Heart right ventricle (tissue), 16 donors: ENCODE measurements at regions not wholly inside any gene's neighbourhood (a gene's known extent, or its start where the extent isn't known, plus 50 kb on each side); places are given as distances from the start of the nearest gene placed in this dataset.

Experiments
- ATAC-seq, 8 donors: fragments of 200-7000 bp; cut with Tn5 transposase; one replicate each; pipeline ENCODE4 v1.9.1; 2020; ENCODE audit warnings: mild to moderate bottlenecking in 8 of 8, moderate library complexity in 8 of 8, moderate number of reproducible peaks in 1 of 8
- DNase-seq, 2 donors: peaks; one replicate each; pipeline ENCODE4 v3.0.0-alpha.2; 2020
- H3K27ac ChIP-seq, 10 donors: fragments of 200-600 bp; sonication (generic) in 2 of 10; one replicate each; pipeline versions ENCODE4 v1.5.0 to v1.8.0; 2020 to 2022; ENCODE audit warnings: mild to moderate bottlenecking in 3 of 10
- H3K27me3 ChIP-seq, 7 donors: fragments of 200-600 bp; one replicate each; pipeline ENCODE4 v1.8.0; 2021 to 2022; ENCODE audit warnings: mild to moderate bottlenecking in 2 of 7
- H3K36me3 ChIP-seq, 9 donors: fragments of 200-600 bp; sonication (generic) in 1 of 9; one replicate each; pipeline versions ENCODE4 v1.5.0 to v1.8.0; 2020 to 2022; ENCODE audit warnings: mild to moderate bottlenecking in 2 of 9
- H3K4me1 ChIP-seq, 9 donors: fragments of 200-600 bp; sonication (generic) in 1 of 9; one replicate each; pipeline versions ENCODE4 v1.5.0 to v1.8.0; 2020 to 2022; ENCODE audit warnings: mild to moderate bottlenecking in 4 of 9
- H3K4me3 ChIP-seq, 10 donors: fragments of 200-600 bp; sonication (generic) in 2 of 10; one replicate each; pipeline versions ENCODE4 v1.5.0 to v1.8.0; 2020 to 2022; ENCODE audit warnings: mild to moderate bottlenecking in 7 of 10, moderate library complexity in 2 of 10
- H3K9me3 ChIP-seq, 11 donors: fragments of 200-600 bp in 10 of 11; sonication (generic) in 2 of 11; one replicate each; pipeline versions ENCODE4 v1.5.0 to v1.8.0; 2013 to 2022; ENCODE audit warnings: mild to moderate bottlenecking in 2 of 11, control low read depth in 1 of 11, moderate library complexity in 1 of 11
- CTCF ChIP-seq, 9 donors: fragments of 200-600 bp; sonication (generic) in 2 of 9; IDR thresholded peaks; one replicate each; pipeline versions ENCODE4 v1.5.0 to v1.8.0; 2021 to 2022; ENCODE audit warnings: antibody characterized with exemption in 9 of 9, mild to moderate bottlenecking in 5 of 9, moderate library complexity in 1 of 9
- WGBS, 2 donors: extraction: QIAGEN DNeasy Blood & Tissue Kit; methylation state at CpG; one replicate each; pipeline ENCODE4 v1.1.7; 2013; ENCODE audit warnings: inconsistent platforms in 1 of 2; 5-methylcytosine and 5-hydroxymethylcytosine counted together
- intact Hi-C, 10 donors: fragments of 100-400 bp; cut with DNase I; formaldehyde crosslinking; loops; one replicate each; pipeline versions ENCODE4 v1.11.1 to v1.14.2; 2022
- donor health status: Arrhythmogenic right ventricular cardiomyopathy.
- donor health status: ischemic (EF 13 %, LVEDD 7.1; RV severe dilation, severe dysfunction).
- donor health status: healthy with polysubstance abuse.
- donor health status: DM: no; HTN: yes; CAD: no.
- donor health status: DM: no; HTN: no; CAD: no.
- donor health status: ischemic (EF 25% LVEDD 6.9; RV normal size, moderate dysfunction).
- donor health status: ischemic (EF 25% LVEDD 5.7; RV mildly dilated, moderate dysfunction).
- donor health status: healthy.
- donor health status: DM: yes; HTN: yes; CAD: no.
- donor health status: Ischemic cardiomyopathy.
- donor health status: ischemic (EF 35%, LVEDD 5.7; RV mildly dilated, moderate dysfunction).
- donor health status: nonischemic (EF 11% LVEDD 7.7; RV severe dilation, severe dysfunction).
- donor health status: DM: yes; HTN: yes; CAD: no.
- donor health status: PGD.
- donor health status: ischemic (EF 29% LVEDD 5.4; RV normal size, mild dysfunction).
- donor health status: nonischemic (EF 23%, LVEDD 6.1; RV moderate dilation, normal function).

DNA sequence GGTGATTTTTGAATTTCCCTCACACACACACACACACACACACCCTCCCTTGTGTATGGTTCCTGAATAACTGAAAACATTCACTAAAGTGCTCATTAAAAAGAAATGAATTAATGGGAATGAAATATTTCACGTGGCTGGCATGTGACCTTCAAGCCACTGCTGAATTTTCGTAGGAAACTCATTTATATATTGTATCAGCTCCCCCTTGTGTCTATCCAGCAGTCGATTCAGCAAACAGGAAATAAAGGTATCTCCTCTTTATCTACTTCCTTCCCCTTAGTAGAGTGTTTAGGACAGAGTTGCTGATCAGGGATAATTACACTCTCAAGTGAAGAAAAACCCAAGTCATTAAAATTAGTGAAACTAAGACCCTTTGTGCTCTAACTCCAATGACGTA lies 912.6 kb upstream of the LCORL start:
- no peaks in the 10 kb centered on the region for H3K27me3 ChIP-seq
- no peak for DNase-seq
- peak in 6 of 9 donors; percentile 11 to 46 (median 42) for TF ChIP-seq CTCF (IDR thresholded peaks at IDR 0.05)
- H3K4me1 ChIP-seq, result peaks cover 0 to 16% (median 0%) of the 10 kb centered on the region in 9 donors
- no peaks in the 10 kb centered on the region for H3K36me3 ChIP-seq
- H3K9me3 ChIP-seq, result no peaks in the 10 kb centered on the region
- ATAC-seq, result peak in 2 of 8 donors; percentile 39 to 62
- 27 to 34% methylated on average over 4 of the region's 4 CpGs for WGBS, 2 donors
- H3K27ac ChIP-seq, result no peak overlapping the region
- H3K4me3 ChIP-seq, result no peak overlapping the region
- intact Hi-C loops, result loop anchor here in 4 of 10 donors (1.0 to 10.0 kb wide), 4 partner anchors 202 to 245 kb away; no protein-coding TSS in a partner anchor

DNA sequence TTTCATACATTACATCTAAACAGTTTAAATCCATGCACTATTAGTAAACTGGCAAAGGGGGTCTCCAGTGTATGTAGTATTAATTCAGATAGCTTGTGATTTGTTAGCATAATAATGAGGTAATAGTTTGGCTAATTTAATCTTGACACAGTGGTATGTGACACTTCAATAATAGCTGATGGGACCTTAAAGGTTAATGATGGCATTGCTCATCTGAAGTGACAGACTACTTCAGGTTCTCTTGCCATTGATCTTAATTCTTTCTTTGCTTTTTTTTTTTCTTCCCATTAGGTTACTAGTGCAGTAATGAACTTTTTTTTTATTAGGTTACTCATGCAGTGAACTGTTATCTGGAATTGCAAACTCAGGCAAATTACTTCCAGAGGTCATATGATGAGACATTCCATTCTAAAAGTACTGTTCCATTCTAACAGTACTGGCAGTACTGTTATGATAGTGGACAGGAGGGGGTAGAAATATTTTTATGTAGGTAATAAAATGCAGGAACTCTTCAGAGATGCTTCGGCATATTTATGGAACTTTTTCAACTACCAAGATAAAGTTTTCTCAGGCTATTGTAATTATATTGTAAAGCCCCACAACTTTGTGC lies 911.3 kb upstream of the LCORL start:
- intact Hi-C loops, result loop anchor here in 4 of 10 donors (1.0 to 10.0 kb wide), 4 partner anchors 198 to 244 kb away; no protein-coding TSS in a partner anchor
- no peak overlapping the region for H3K27ac ChIP-seq

DNA sequence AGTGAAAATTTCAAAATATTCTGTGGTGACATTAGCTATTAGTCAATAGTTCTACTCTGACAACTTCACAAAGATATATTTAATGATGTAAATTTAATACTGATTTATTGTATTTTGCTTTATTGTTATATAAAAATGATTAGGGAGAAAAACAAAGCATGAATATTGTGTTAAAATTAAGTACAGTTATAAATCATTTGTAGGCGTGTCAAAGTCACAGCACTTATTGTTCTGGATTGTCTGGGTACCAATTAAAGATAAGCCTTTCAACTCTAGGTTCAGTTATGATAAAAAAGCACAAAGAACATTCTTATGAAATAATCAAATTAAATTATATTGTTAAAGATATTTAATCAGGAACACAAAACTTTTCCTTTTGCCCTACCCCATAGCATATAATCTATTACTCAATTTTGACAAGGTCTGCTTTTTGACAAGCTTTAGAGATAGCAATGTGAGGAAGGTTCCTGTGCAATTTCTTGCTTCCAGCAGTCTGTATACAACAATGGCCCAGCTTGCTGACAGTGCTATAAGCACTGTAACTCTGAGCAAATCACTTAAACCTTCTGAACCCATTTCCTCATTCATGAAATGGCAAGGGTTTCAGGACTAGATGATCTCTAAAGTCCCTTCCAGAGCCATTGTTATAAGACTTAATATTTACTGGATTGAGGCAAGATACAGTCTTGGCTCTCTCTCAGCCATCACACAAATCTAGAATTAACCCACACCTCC lies 910.3 kb upstream of the LCORL start:
- peaks cover 0 to 5% (median 0%) of the 10 kb centered on the region in 11 donors for H3K9me3 ChIP-seq
- ATAC-seq, result peak in 2 of 8 donors; percentile 30 to 46
- no peak for TF ChIP-seq CTCF (IDR thresholded peaks at IDR 0.05)
- intact Hi-C loops, result loop anchor here in 3 of 10 donors (2.0 to 10.0 kb wide), 3 partner anchors 197 to 237 kb away; no protein-coding TSS in a partner anchor
- peaks cover 0 to 16% (median 0%) of the 10 kb centered on the region in 9 donors for H3K4me1 ChIP-seq
- H3K4me3 ChIP-seq, result no peak overlapping the region
- no peaks in the 10 kb centered on the region for H3K36me3 ChIP-seq
- no peaks in the 10 kb centered on the region for H3K27me3 ChIP-seq
- H3K27ac ChIP-seq, result no peak overlapping the region
- DNase-seq, result no peak
- 47 to 62% methylated on average over 1 of the region's 1 CpG for WGBS, 2 donors

More for the DNA sequence above, 911.3 kb upstream of the LCORL start:
- DNase-seq (no peak), ATAC-seq (peak in 4 of 8 donors; percentile 59 to 92 (median 64))
- Histone ChIP-seq H3K27me3 (no peaks in the 10 kb centered on the region), H3K36me3 (no peaks in the 10 kb centered on the region), H3K9me3 (no peaks in the 10 kb centered on the region), H3K4me3 (no peak overlapping the region), H3K4me1 (peaks cover 0 to 16% (median 0%) of the 10 kb centered on the region in 9 donors)
- TF ChIP-seq CTCF (IDR thresholded peaks at IDR 0.05), result no peak
- 44 to 57% methylated on average over 1 of the region's 1 CpG for WGBS, 2 donors

- ATAC-seq (no peak), DNase-seq (no peak)
- Histone ChIP-seq H3K27ac (no peak overlapping the region), H3K9me3 (peaks cover 0 to 12% (median 7%) of the 10 kb centered on the region in 11 donors), H3K4me3 (no peak overlapping the region), H3K36me3 (no peaks in the 10 kb centered on the region), H3K27me3 (no peaks in the 10 kb centered on the region), H3K4me1 (peaks cover 0 to 16% (median 0%) of the 10 kb centered on the region in 9 donors)
- WGBS, 2 donors, result 77 to 81% methylated on average over 6 of the region's 6 CpGs
- intact Hi-C loops, result loop anchor here in 2 of 10 donors (5.0 to 10.0 kb wide), 2 partner anchors 198 to 236 kb away; no protein-coding TSS in a partner anchor
- no peak for TF ChIP-seq CTCF (IDR thresholded peaks at IDR 0.05)
Measured at GRCh38 chr4:18930487-18930886, 908.9 kb upstream of the LCORL start.
